ENCODE measurements at regions not wholly inside any gene's neighbourhood (a gene's known extent, or its start where the extent isn't known, plus 50 kb on each side); places are given as distances from the start of the nearest gene placed in this dataset.

DNA sequence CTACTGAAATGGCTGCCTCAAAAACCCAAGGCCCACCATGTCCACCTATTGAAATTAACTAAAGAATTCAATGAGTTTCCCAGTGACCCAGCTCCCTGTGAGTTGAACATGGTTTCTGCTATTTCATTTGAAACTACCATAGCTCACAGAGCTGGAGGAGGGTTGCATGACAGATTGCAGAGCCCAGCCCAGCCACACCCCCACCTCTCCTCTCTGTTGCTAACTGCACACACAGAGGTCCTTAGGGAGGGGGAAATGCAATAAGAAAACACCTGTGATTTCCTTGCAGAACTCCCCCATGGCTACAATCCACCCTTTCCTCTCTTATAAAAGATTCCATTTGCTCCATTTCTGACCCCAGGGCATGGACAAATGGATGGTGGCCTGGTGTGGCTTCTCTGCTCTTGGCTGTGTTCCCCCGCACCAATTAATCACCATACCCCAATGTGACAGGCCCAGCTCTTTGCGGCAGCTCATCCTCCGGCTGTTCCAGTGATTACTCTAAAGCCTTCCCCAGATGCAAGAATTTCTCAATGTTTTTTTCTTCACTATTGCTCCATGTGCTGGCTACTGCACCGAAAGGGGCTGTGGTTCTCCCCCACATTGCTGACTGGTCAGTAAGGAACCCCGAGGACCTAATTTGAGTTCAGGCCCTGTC, 208.4 kb upstream of the KBTBD8 start:
- TF ChIP-seq, protein P1, sequence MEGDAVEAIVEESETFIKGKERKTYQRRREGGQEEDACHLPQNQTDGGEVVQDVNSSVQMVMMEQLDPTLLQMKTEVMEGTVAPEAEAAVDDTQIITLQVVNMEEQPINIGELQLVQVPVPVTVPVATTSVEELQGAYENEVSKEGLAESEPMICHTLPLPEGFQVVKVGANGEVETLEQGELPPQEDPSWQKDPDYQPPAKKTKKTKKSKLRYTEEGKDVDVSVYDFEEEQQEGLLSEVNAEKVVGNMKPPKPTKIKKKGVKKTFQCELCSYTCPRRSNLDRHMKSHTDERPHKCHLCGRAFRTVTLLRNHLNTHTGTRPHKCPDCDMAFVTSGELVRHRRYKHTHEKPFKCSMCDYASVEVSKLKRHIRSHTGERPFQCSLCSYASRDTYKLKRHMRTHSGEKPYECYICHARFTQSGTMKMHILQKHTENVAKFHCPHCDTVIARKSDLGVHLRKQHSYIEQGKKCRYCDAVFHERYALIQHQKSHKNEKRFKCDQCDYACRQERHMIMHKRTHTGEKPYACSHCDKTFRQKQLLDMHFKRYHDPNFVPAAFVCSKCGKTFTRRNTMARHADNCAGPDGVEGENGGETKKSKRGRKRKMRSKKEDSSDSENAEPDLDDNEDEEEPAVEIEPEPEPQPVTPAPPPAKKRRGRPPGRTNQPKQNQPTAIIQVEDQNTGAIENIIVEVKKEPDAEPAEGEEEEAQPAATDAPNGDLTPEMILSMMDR (IDR thresholded peaks at IDR 0.05), result no peak
- TF ChIP-seq POLR2A (IDR thresholded peaks at IDR 0.05), result no peak
